ENCODE measurements at regions not wholly inside any gene's neighbourhood (a gene's known extent, or its start where the extent isn't known, plus 50 kb on each side); places are given as distances from the start of the nearest gene placed in this dataset.

GRCh38 chr4:126441173-126442035 lies 1126.6 kb downstream of the FAT4 start:
- no peak overlapping the region for H3K27ac ChIP-seq
- DNase-seq (ENCODE audit: low read depth, low spot score) = no peak

GRCh38 chr4:126445596-126445995 lies 1130.8 kb downstream of the FAT4 start:
- no peak overlapping the region for H3K27ac ChIP-seq
- no peak for DNase-seq (ENCODE audit: low read depth, low spot score)

GRCh38 chr4:126446917-126447316 lies 1132.2 kb downstream of the FAT4 start:
- DNase-seq (ENCODE audit: low read depth, low spot score) = no peak
- no peak overlapping the region for H3K27ac ChIP-seq

GRCh38 chr4:126448086-126448845 lies 1133.5 kb downstream of the FAT4 start:
- no peak overlapping the region for H3K27ac ChIP-seq
- no peak for DNase-seq (ENCODE audit: low read depth, low spot score)

- no peak for DNase-seq (ENCODE audit: low read depth, low spot score)
- no peak overlapping the region for H3K27ac ChIP-seq
Observed at GRCh38 chr4:126451237-126451873, 1136.6 kb downstream of the FAT4 start.

GRCh38 chr4:126455865-126456264 lies 1141.1 kb downstream of the FAT4 start:
- no peak for DNase-seq (ENCODE audit: low read depth, low spot score)
- no peak overlapping the region for H3K27ac ChIP-seq

GRCh38 chr4:126458993-126459392 lies 1144.2 kb downstream of the FAT4 start:
- no peak overlapping the region for H3K27ac ChIP-seq
- no peak for DNase-seq (ENCODE audit: low read depth, low spot score)

- no peak for DNase-seq (ENCODE audit: low read depth, low spot score)
- H3K27ac ChIP-seq = no peak overlapping the region
Observed at GRCh38 chr4:126465341-126465740, 1150.6 kb downstream of the FAT4 start.

- no peak overlapping the region for H3K27ac ChIP-seq
- DNase-seq (ENCODE audit: low read depth, low spot score) = no peak
Observed at GRCh38 chr4:126466848-126467247, 1152.1 kb downstream of the FAT4 start.

GRCh38 chr4:126468144-126468543 lies 1153.4 kb downstream of the FAT4 start:
- DNase-seq (ENCODE audit: low read depth, low spot score) = no peak

GRCh38 chr4:126470862-126471261 lies 1156.1 kb downstream of the FAT4 start:
- DNase-seq (ENCODE audit: low read depth, low spot score) = no peak
- H3K27ac ChIP-seq = no peak overlapping the region

More at GRCh38 chr4:126468144-126468543, 1153.4 kb downstream of the FAT4 start:
- H3K27ac ChIP-seq = no peak overlapping the region

- DNase-seq (ENCODE audit: low read depth, low spot score) = no peak
- no peak overlapping the region for H3K27ac ChIP-seq
Observed at GRCh38 chr4:126475730-126476129, 1157.0 kb upstream of the INTU start.

- H3K27ac ChIP-seq = no peak overlapping the region
- DNase-seq (ENCODE audit: low read depth, low spot score) = no peak
Observed at GRCh38 chr4:126479709-126480108, 1153.0 kb upstream of the INTU start.

- DNase-seq (ENCODE audit: low read depth, low spot score) = no peak
Observed at GRCh38 chr4:126482311-126482710, 1150.4 kb upstream of the INTU start.

GRCh38 chr4:126486377-126486776 lies 1146.4 kb upstream of the INTU start:
- no peak overlapping the region for H3K27ac ChIP-seq
- DNase-seq (ENCODE audit: low read depth, low spot score) = no peak

More at GRCh38 chr4:126482311-126482710, 1150.4 kb upstream of the INTU start:
- H3K27ac ChIP-seq = no peak overlapping the region

- H3K27ac ChIP-seq = no peak overlapping the region
- no peak for DNase-seq (ENCODE audit: low read depth, low spot score)
Observed at GRCh38 chr4:126489826-126490463, 1142.8 kb upstream of the INTU start.

- no peak for DNase-seq (ENCODE audit: low read depth, low spot score)
- no peak overlapping the region for H3K27ac ChIP-seq
Observed at GRCh38 chr4:126495163-126495752, 1137.5 kb upstream of the INTU start.

- no peak overlapping the region for H3K27ac ChIP-seq
- no peak for DNase-seq (ENCODE audit: low read depth, low spot score)
Observed at GRCh38 chr4:126512979-126513378, 1119.8 kb upstream of the INTU start.

GRCh38 chr4:126513596-126513995 lies 1119.2 kb upstream of the INTU start:
- no peak for DNase-seq (ENCODE audit: low read depth, low spot score)
- H3K27ac ChIP-seq = no peak overlapping the region

- no peak for DNase-seq (ENCODE audit: low read depth, low spot score)
- H3K27ac ChIP-seq = no peak overlapping the region
Observed at GRCh38 chr4:126520731-126521130, 1112.0 kb upstream of the INTU start.
